HEK293 (cell line): ENCODE measurements at regions not wholly inside any gene's neighbourhood (a gene's known extent, or its start where the extent isn't known, plus 50 kb on each side); places are given as distances from the start of the nearest gene placed in this dataset.
"Not testable (repeated sequence)": the region's sequence is repeated elsewhere in the genome, so short reads cannot be mapped to it uniquely, and the experiment has no call there.

Experiments
- CTCF ChIA-PET: fragments of 350-600 bp; formaldehyde crosslinking; extraction: SDS; loops from one replicate; lab custom pipeline; 2021; ENCODE audit warnings: antibody characterized with exemption; lab: Yijun Ruan, JAX
- POLR2A ChIA-PET: fragments of 300-600 bp; formaldehyde crosslinking; extraction: SDS; loops from one replicate; lab custom pipeline; 2020; ENCODE audit warnings: antibody characterized with exemption, inconsistent platforms; lab: Yijun Ruan, JAX
- H3K27ac ChIP-seq: fragments of 200-500 bp; sonication (Bioruptor generic); 2 replicates; pipeline ENCODE4 v1.5.1; 2014; ENCODE audit warnings: low read depth, low read length, control low read depth, inconsistent platforms; ENCODE audit errors: extremely low read depth
- H3K36me3 ChIP-seq, 2 experiments: fragments of 200-500 bp in 1 of 2; sonication (Bioruptor generic) in 1 of 2; 1 replicate in 1 of 2; 2 replicates in 1 of 2; pipeline ENCODE4 v1.5.1; 2014 to 2017; ENCODE audit warnings: inconsistent platforms in 2 of 2, low read length in 2 of 2; ENCODE audit not compliant: control insufficient read depth in 2 of 2, insufficient read depth in 1 of 2
- H3K4me1 ChIP-seq: fragments of 200-500 bp; sonication (Bioruptor generic); 2 replicates; pipeline ENCODE4 v1.5.1; 2014; ENCODE audit warnings: mild to moderate bottlenecking, low read length, inconsistent platforms; ENCODE audit not compliant: control insufficient read depth, insufficient read depth
- H3K4me3 ChIP-seq: 2 replicates; pipeline ENCODE4 v1.5.1; 2011; ENCODE audit warnings: low read depth, mild to moderate bottlenecking, control low read depth, low read length, moderate library complexity
- H3K9me3 ChIP-seq: fragments of 200-500 bp; sonication (Bioruptor generic); 2 replicates; pipeline ENCODE4 v1.5.1; 2014; ENCODE audit warnings: low read depth, low read length, inconsistent platforms; ENCODE audit not compliant: control insufficient read depth, insufficient read depth
- CTCF ChIP-seq: fragments of 450-650 bp; formaldehyde crosslinking; IDR thresholded peaks from 2 replicates; pipeline ENCODE4 v1.5.1; 2016; ENCODE audit warnings: missing biosample characterization, missing genetic modification characterization
- KLF9 ChIP-seq: fragments of 450-650 bp; formaldehyde crosslinking; IDR thresholded peaks from 2 replicates; pipeline ENCODE4 v1.5.1; 2016; ENCODE audit warnings: missing biosample characterization, missing genetic modification characterization, low read depth
- PRDM6 ChIP-seq: fragments of 450-650 bp; formaldehyde crosslinking; IDR thresholded peaks from 2 replicates; pipeline ENCODE4 v1.5.1; 2017; ENCODE audit warnings: missing biosample characterization, missing genetic modification characterization
- SETDB1 ChIP-seq: IDR thresholded peaks from one replicate; pipeline ENCODE4 v1.6.1; 2017; ENCODE audit warnings: mild to moderate bottlenecking, low read length, moderate library complexity, mixed read lengths; ENCODE audit not compliant: insufficient read length
- WT1 ChIP-seq: fragments of 450-650 bp; formaldehyde crosslinking; IDR thresholded peaks from 2 replicates; pipeline ENCODE4 v1.5.1; 2016; ENCODE audit warnings: missing biosample characterization, missing genetic modification characterization
- ZBTB10 ChIP-seq: fragments of 450-650 bp; formaldehyde crosslinking; IDR thresholded peaks from 2 replicates; pipeline ENCODE4 v1.5.1; 2016; ENCODE audit warnings: missing biosample characterization, missing genetic modification characterization
- ZBTB48 ChIP-seq: fragments of 450-650 bp; formaldehyde crosslinking; IDR thresholded peaks from 2 replicates; pipeline ENCODE4 v1.5.1; 2016; ENCODE audit warnings: missing biosample characterization, missing genetic modification characterization
- ZNF16 ChIP-seq: fragments of 450-650 bp; formaldehyde crosslinking; IDR thresholded peaks from 2 replicates; pipeline ENCODE4 v1.5.1; 2016; ENCODE audit warnings: low read depth, missing biosample characterization, missing genetic modification characterization
- ZNF473 ChIP-seq: fragments of 450-650 bp; formaldehyde crosslinking; IDR thresholded peaks from 2 replicates; pipeline ENCODE4 v1.5.1; 2017; ENCODE audit warnings: missing biosample characterization, missing genetic modification characterization
- ZNF510 ChIP-seq: fragments of 450-650 bp; formaldehyde crosslinking; IDR thresholded peaks from 2 replicates; pipeline ENCODE4 v1.5.1; 2018; ENCODE audit warnings: mild to moderate bottlenecking, missing genetic modification characterization, missing biosample characterization; ENCODE audit not compliant: insufficient replicate concordance
- ZNF561 ChIP-seq: fragments of 450-650 bp; IDR thresholded peaks from 2 replicates; pipeline ENCODE4 v1.5.1; 2018; ENCODE audit warnings: missing biosample characterization, missing genetic modification characterization, borderline replicate concordance
- ZNF585B ChIP-seq: fragments of 450-650 bp; formaldehyde crosslinking; IDR thresholded peaks from 2 replicates; pipeline ENCODE4 v1.5.1; 2016; ENCODE audit warnings: missing biosample characterization, missing genetic modification characterization
- ZNF624 ChIP-seq: fragments of 450-650 bp; formaldehyde crosslinking; IDR thresholded peaks from 2 replicates; pipeline ENCODE4 v1.5.1; 2017; ENCODE audit warnings: missing biosample characterization, missing genetic modification characterization
- ZNF626 ChIP-seq: fragments of 450-650 bp; sonication (Bioruptor Pico); formaldehyde crosslinking; IDR thresholded peaks from 2 replicates; pipeline ENCODE4 v1.5.1; 2018; ENCODE audit warnings: missing biosample characterization, missing genetic modification characterization, inconsistent platforms
- ZNF645 ChIP-seq: fragments of 450-650 bp; formaldehyde crosslinking; IDR thresholded peaks from 2 replicates; pipeline ENCODE4; 2016; ENCODE audit warnings: missing biosample characterization, missing genetic modification characterization
- ZNF658 ChIP-seq: fragments of 450-650 bp; formaldehyde crosslinking; IDR thresholded peaks from 2 replicates; pipeline ENCODE4; 2016; ENCODE audit warnings: missing biosample characterization, missing genetic modification characterization
- ZNF777 ChIP-seq: fragments of 450-650 bp; formaldehyde crosslinking; IDR thresholded peaks from 2 replicates; pipeline ENCODE4 v1.5.1; 2017; ENCODE audit warnings: missing biosample characterization, missing genetic modification characterization, borderline replicate concordance
- ZSCAN18 ChIP-seq: fragments of 450-650 bp; formaldehyde crosslinking; IDR thresholded peaks from 2 replicates; pipeline ENCODE4 v1.5.1; 2016; ENCODE audit warnings: missing biosample characterization, missing genetic modification characterization
- ZSCAN23 ChIP-seq: fragments of 450-650 bp; formaldehyde crosslinking; IDR thresholded peaks from 2 replicates; pipeline ENCODE4 v1.5.1; 2016; ENCODE audit warnings: missing biosample characterization, missing genetic modification characterization
- TF ChIP-seq, protein P1 (sequence below): fragments of 450-650 bp; formaldehyde crosslinking; IDR thresholded peaks from 2 replicates; pipeline ENCODE4 v1.5.1; 2016; ENCODE audit warnings: missing biosample characterization, missing genetic modification characterization, borderline replicate concordance

- no peak for TF ChIP-seq ZNF585B
Observed at GRCh38 chr12:94012071-94012470, 136.3 kb upstream of the PLXNC1 start (continued).

DNA sequence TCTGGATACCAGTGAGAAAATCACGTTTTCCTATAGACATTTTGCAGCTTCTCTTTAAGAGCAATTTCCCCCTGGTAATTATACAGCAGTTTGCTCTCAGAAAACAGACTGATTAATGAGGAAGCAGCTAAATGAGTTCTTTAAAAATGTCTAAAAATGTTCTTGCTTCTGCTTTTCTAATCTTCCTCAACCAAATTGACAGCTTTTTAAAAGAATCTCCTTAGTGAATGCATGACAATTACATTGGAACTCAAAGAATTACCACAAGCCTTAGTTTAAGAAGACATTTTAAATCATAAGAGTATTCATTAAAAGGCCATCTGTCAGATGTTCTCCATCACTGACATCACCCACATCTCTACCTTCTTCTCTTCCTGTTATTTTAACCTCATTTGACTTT, 135.8 kb upstream of the PLXNC1 start:
- ChIA-PET POLR2A (no interaction called here), CTCF (interaction anchor here (0.9 kb wide), 1 partner anchor 90 kb away, joined by 5 read pairs; no protein-coding TSS in a partner anchor)
- no peaks in the 10 kb centered on the region for H3K36me3 ChIP-seq

GRCh38 chr12:94017247-94017646, 131.1 kb upstream of the PLXNC1 start:
- CTCF ChIA-PET, POLR2A ChIA-PET, H3K27ac ChIP-seq, H3K9me3 ChIP-seq, H3K4me3 ChIP-seq, H3K36me3 ChIP-seq, H3K4me1 ChIP-seq: not testable (repeated sequence)
- TF ChIP-seq ZNF585B (peak; percentile 98), SETDB1 (peak; percentile 80)

More for the DNA sequence above, 135.8 kb upstream of the PLXNC1 start:
- H3K4me1 ChIP-seq, result no peaks in the 10 kb centered on the region
- H3K27ac ChIP-seq, result no peak overlapping the region
- no peaks in the 10 kb centered on the region for H3K9me3 ChIP-seq
- no peak overlapping the region for H3K4me3 ChIP-seq
- no peak for TF ChIP-seq KLF9 (tag by site-specific recombination)
- TF ChIP-seq ZSCAN18 (tag by site-specific recombination), result no peak
- no peak for TF ChIP-seq WT1
- no peak for TF ChIP-seq ZNF16 (tag by site-specific recombination)
- TF ChIP-seq ZNF645 (tag by site-specific recombination), result no peak
- TF ChIP-seq, protein P1, sequence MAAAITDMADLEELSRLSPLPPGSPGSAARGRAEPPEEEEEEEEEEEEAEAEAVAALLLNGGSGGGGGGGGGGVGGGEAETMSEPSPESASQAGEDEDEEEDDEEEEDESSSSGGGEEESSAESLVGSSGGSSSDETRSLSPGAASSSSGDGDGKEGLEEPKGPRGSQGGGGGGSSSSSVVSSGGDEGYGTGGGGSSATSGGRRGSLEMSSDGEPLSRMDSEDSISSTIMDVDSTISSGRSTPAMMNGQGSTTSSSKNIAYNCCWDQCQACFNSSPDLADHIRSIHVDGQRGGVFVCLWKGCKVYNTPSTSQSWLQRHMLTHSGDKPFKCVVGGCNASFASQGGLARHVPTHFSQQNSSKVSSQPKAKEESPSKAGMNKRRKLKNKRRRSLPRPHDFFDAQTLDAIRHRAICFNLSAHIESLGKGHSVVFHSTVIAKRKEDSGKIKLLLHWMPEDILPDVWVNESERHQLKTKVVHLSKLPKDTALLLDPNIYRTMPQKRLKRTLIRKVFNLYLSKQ (tag by site-specific recombination), result no peak
- TF ChIP-seq, all 188 proteins: peak for 0

GRCh38 chr12:94020335-94020734, 128.0 kb upstream of the PLXNC1 start:
- ChIA-PET CTCF (interaction anchor here (1.2 kb wide), 1 partner anchor 55 kb away, joined by 3 read pairs; no protein-coding TSS in a partner anchor), POLR2A (no interaction called here)
- no peaks in the 10 kb centered on the region for H3K4me1 ChIP-seq
- no peaks in the 10 kb centered on the region for H3K9me3 ChIP-seq
- no peak overlapping the region for H3K27ac ChIP-seq
- H3K4me3 ChIP-seq, result no peak overlapping the region
- no peaks in the 10 kb centered on the region for H3K36me3 ChIP-seq
- no peak for TF ChIP-seq CTCF (tag by site-specific recombination)
- no peak for TF ChIP-seq ZNF658 (tag by site-specific recombination)
- no peak for TF ChIP-seq PRDM6
- TF ChIP-seq ZNF510 (tag by site-specific recombination), result no peak
- no peak for TF ChIP-seq ZSCAN23 (tag by site-specific recombination)
- TF ChIP-seq ZNF777 (tag by site-specific recombination), result no peak
- no peak for TF ChIP-seq ZNF626 (tag by site-specific recombination)
- no peak for TF ChIP-seq ZNF624 (tag by site-specific recombination)
- no peak for TF ChIP-seq ZNF561
- TF ChIP-seq ZBTB10 (tag by site-specific recombination), result no peak
- no peak for TF ChIP-seq ZBTB48 (tag by site-specific recombination)
- TF ChIP-seq ZNF473 (tag by site-specific recombination), result no peak
- TF ChIP-seq ZNF585B, result no peak
